K562 (cell line): ENCODE measurements at regions not wholly inside any gene's neighbourhood (a gene's known extent, or its start where the extent isn't known, plus 50 kb on each side); places are given as distances from the start of the nearest gene placed in this dataset.

Experiments
- ARID3B ChIP-seq: fragments of 250-450 bp; sonication (Bioruptor Pico); IDR thresholded peaks from 2 replicates; pipeline ENCODE4 v1.4.0; 2020; ENCODE audit warnings: borderline replicate concordance
- BRD9 ChIP-seq: fragments of 450-650 bp; IDR thresholded peaks from 2 replicates; pipeline ENCODE4 v1.6.1; 2018; ENCODE audit warnings: low read depth; ENCODE audit not compliant: partially characterized antibody
- HEY1 ChIP-seq: fragments of 250-450 bp; sonication (Bioruptor Pico); IDR thresholded peaks from 2 replicates; pipeline ENCODE4 v1.5.0; 2020; ENCODE audit warnings: mild to moderate bottlenecking, moderate library complexity, borderline replicate concordance
- KLF6 ChIP-seq: fragments of 250-450 bp; sonication (Bioruptor Pico); IDR thresholded peaks from 2 replicates; pipeline ENCODE4 v1.4.0; 2020; ENCODE audit warnings: mild to moderate bottlenecking, moderate library complexity, borderline replicate concordance
- PATZ1 ChIP-seq: fragments of 250-450 bp; sonication (Bioruptor Pico); IDR thresholded peaks from 2 replicates; pipeline ENCODE4 v1.5.0; 2020; ENCODE audit warnings: mild to moderate bottlenecking, borderline replicate concordance
- PTRF ChIP-seq: fragments of 450-650 bp; IDR thresholded peaks from 2 replicates; pipeline ENCODE4 v1.6.1; 2016; ENCODE audit warnings: mild to moderate bottlenecking, missing genetic modification characterization, missing compliant biosample characterization
- RHOXF2B ChIP-seq: fragments of 250-450 bp; sonication (Bioruptor Pico); conservative IDR thresholded peaks from 2 replicates; pipeline ENCODE4 v1.5.1; 2021
- TFE3 ChIP-seq: fragments of 450-650 bp; formaldehyde crosslinking; IDR thresholded peaks from 2 replicates; pipeline ENCODE4 v1.4.0; 2020; ENCODE audit warnings: mild to moderate bottlenecking, mixed read lengths
- TSHZ1 ChIP-seq: fragments of 250-450 bp; sonication (Bioruptor Pico); IDR thresholded peaks from 2 replicates; pipeline ENCODE4 v1.4.0; 2020; ENCODE audit warnings: mild to moderate bottlenecking, moderate library complexity
- ZNF354B ChIP-seq: fragments of 250-450 bp; sonication (Bioruptor Pico); IDR thresholded peaks from 2 replicates; pipeline ENCODE4 v1.4.0; 2020
- ZNF584 ChIP-seq: fragments of 200-800 bp; sonication (Bioruptor generic); IDR thresholded peaks from 2 replicates; pipeline ENCODE4 v1.6.1; 2016; ENCODE audit warnings: low read depth, mild to moderate bottlenecking, missing genetic modification characterization, missing compliant biosample characterization
- ZNF644 ChIP-seq: fragments of 200-800 bp; sonication (Bioruptor generic); IDR thresholded peaks from 2 replicates; pipeline ENCODE4 v1.6.1; 2016; ENCODE audit warnings: low read depth, missing genetic modification characterization, missing compliant biosample characterization

GRCh38 chr4:78711676-78712075 lies 64.5 kb upstream of the BMP2K start (continued):
- 0 out of 2 replicates have a peak, but pooled peaks have one; percentile 82 for TF ChIP-seq RHOXF2B (CRISPR knock-in tag)
- TF ChIP-seq KLF6 (CRISPR knock-in tag), result peak; percentile 92; the same call in 1 of the 2 replicates
- TF ChIP-seq TFE3 (CRISPR knock-in tag), result peak; percentile 12; the same call in 1 of the 2 replicates
- no peak for TF ChIP-seq BRD9
- TF ChIP-seq HEY1 (CRISPR knock-in tag), result peak; percentile 89; the same call in 1 of the 2 replicates
- TF ChIP-seq ZNF584 (CRISPR knock-in tag), result peak; percentile 84; the same call in 1 of the 2 replicates
- peak; percentile 73; the same call in 1 of the 2 replicates for TF ChIP-seq ZNF644 (tag)
- TF ChIP-seq ZNF354B, result peak; percentile 51
- peak; percentile 50; the same call in 1 of the 2 replicates for TF ChIP-seq PTRF (tag)
- TF ChIP-seq PATZ1, result 0 out of 2 replicates have a peak, but pooled peaks have one; percentile 80
- peak; percentile 78 for TF ChIP-seq TSHZ1 (CRISPR knock-in tag)
- peak; percentile 69; the same call in 1 of the 2 replicates for TF ChIP-seq ARID3B (CRISPR knock-in tag)
